HCT116 (cell line): ENCODE measurements at regions not wholly inside any gene's neighbourhood (a gene's known extent, or its start where the extent isn't known, plus 50 kb on each side); places are given as distances from the start of the nearest gene placed in this dataset.

ENCODE experiments used
- CBX3 ChIP-seq: IDR thresholded peaks from 2 replicates; pipeline ENCODE4 v1.6.1; 2012; ENCODE audit warnings: low read depth
- EGR1 ChIP-seq: IDR thresholded peaks from 2 replicates; pipeline ENCODE4 v1.6.1; 2012; ENCODE audit warnings: low read depth
- POLR2AphosphoS5 ChIP-seq: IDR thresholded peaks from 2 replicates; pipeline ENCODE4 v1.6.1; 2011; ENCODE audit warnings: mild to moderate bottlenecking, low read depth, low read length, moderate library complexity
- SIN3A ChIP-seq: IDR thresholded peaks from 2 replicates; pipeline ENCODE4 v1.6.1; 2012; ENCODE audit warnings: low read depth
- YY1 ChIP-seq: IDR thresholded peaks from 2 replicates; pipeline ENCODE4 v1.6.1; 2011; ENCODE audit warnings: low read length, low read depth, moderate library complexity, mild to moderate bottlenecking; ENCODE audit not compliant: insufficient replicate concordance; ENCODE audit errors: extremely low read depth
- ZFX ChIP-seq: fragments of 450-650 bp; IDR thresholded peaks from 2 replicates; pipeline ENCODE4 v1.6.1; 2017
- TF ChIP-seq, protein P1 (sequence below), 3 experiments: fragments of 200-600 bp in 1 of 3; sonication (generic) in 1 of 3; IDR thresholded peaks in 2 of 3; conservative IDR thresholded peaks in 1 of 3; 2 replicates each; pipeline ENCODE4 v1.5.1; 2012 to 2017; ENCODE audit warnings: low read depth in 2 of 3, low read length in 2 of 3, antibody characterized with exemption in 1 of 3, borderline replicate concordance in 1 of 3, control low read depth in 1 of 3, mild to moderate bottlenecking in 1 of 3, mixed read lengths in 1 of 3, mixed run types in 1 of 3, moderate library complexity in 1 of 3; ENCODE audit not compliant: insufficient read depth in 1 of 3
- TF ChIP-seq, protein P2 (sequence below): IDR thresholded peaks from 2 replicates; pipeline ENCODE4 v1.6.1; 2012; ENCODE audit warnings: low read depth

DNA sequence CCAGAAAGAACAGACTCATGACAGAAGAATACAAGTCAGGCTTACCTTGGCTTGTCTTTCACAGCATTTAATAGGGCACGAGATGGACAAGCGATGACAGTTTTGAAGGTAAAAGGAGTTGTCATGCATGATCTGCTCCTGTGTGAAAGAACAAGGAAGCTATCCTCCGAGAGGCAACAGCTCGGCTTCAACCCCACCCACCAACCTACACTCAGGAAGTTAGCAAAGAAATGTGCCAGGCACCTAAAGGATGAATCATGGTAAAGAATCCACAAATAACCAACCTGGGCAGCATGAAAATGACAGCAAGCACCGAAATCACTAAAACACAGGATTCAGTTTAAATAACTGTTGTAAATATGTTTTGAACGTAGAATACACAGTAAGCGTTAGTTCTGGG, 700.2 kb downstream of the TYW1 start:
- TF ChIP-seq POLR2AphosphoS5 (no peak), EGR1 (no peak), SIN3A (no peak), ZFX (no peak), YY1 (no peak), CBX3 (no peak)
- TF ChIP-seq, protein P1, sequence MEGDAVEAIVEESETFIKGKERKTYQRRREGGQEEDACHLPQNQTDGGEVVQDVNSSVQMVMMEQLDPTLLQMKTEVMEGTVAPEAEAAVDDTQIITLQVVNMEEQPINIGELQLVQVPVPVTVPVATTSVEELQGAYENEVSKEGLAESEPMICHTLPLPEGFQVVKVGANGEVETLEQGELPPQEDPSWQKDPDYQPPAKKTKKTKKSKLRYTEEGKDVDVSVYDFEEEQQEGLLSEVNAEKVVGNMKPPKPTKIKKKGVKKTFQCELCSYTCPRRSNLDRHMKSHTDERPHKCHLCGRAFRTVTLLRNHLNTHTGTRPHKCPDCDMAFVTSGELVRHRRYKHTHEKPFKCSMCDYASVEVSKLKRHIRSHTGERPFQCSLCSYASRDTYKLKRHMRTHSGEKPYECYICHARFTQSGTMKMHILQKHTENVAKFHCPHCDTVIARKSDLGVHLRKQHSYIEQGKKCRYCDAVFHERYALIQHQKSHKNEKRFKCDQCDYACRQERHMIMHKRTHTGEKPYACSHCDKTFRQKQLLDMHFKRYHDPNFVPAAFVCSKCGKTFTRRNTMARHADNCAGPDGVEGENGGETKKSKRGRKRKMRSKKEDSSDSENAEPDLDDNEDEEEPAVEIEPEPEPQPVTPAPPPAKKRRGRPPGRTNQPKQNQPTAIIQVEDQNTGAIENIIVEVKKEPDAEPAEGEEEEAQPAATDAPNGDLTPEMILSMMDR (IDR thresholded peaks at IDR 0.05 in 2 of 3, conservative IDR thresholded peaks at IDR 0.05 in 1 of 3; ENCODE audit: borderline replicate concordance in 1 of 3, insufficient read depth in 1 of 3, low read depth in 2 of 3, low read length in 2 of 3) = no peak
- TF ChIP-seq, protein P2, sequence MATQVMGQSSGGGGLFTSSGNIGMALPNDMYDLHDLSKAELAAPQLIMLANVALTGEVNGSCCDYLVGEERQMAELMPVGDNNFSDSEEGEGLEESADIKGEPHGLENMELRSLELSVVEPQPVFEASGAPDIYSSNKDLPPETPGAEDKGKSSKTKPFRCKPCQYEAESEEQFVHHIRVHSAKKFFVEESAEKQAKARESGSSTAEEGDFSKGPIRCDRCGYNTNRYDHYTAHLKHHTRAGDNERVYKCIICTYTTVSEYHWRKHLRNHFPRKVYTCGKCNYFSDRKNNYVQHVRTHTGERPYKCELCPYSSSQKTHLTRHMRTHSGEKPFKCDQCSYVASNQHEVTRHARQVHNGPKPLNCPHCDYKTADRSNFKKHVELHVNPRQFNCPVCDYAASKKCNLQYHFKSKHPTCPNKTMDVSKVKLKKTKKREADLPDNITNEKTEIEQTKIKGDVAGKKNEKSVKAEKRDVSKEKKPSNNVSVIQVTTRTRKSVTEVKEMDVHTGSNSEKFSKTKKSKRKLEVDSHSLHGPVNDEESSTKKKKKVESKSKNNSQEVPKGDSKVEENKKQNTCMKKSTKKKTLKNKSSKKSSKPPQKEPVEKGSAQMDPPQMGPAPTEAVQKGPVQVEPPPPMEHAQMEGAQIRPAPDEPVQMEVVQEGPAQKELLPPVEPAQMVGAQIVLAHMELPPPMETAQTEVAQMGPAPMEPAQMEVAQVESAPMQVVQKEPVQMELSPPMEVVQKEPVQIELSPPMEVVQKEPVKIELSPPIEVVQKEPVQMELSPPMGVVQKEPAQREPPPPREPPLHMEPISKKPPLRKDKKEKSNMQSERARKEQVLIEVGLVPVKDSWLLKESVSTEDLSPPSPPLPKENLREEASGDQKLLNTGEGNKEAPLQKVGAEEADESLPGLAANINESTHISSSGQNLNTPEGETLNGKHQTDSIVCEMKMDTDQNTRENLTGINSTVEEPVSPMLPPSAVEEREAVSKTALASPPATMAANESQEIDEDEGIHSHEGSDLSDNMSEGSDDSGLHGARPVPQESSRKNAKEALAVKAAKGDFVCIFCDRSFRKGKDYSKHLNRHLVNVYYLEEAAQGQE = no peak
